Fibroblast of lung (primary cell): ENCODE measurements at regions not wholly inside any gene's neighbourhood (a gene's known extent, or its start where the extent isn't known, plus 50 kb on each side); places are given as distances from the start of the nearest gene placed in this dataset.

Source experiments
- DNase-seq, 2 donors: peaks; one replicate each; pipeline versions ENCODE4 v3.0.0 to v3.0.0-alpha.2; 2010; ENCODE audit warnings: low read depth in 2 of 2
- H2AFZ ChIP-seq: 2 replicates; pipeline ENCODE4 v1.5.1; 2012; ENCODE audit warnings: low read length, control low read depth, inconsistent platforms
- H3K27ac ChIP-seq: 2 replicates; pipeline ENCODE4 v1.5.1; 2011; ENCODE audit warnings: low read length, control low read depth; ENCODE audit not compliant: insufficient read depth
- H3K27me3 ChIP-seq: 2 replicates; pipeline ENCODE4 v1.5.1; 2011; ENCODE audit warnings: mild to moderate bottlenecking, low read length; ENCODE audit not compliant: control insufficient read depth, insufficient read depth
- H3K36me3 ChIP-seq: 2 replicates; pipeline ENCODE4 v1.5.1; 2011; ENCODE audit warnings: low read length; ENCODE audit not compliant: control insufficient read depth, insufficient read depth
- H3K4me1 ChIP-seq: 2 replicates; pipeline ENCODE4 v1.5.1; 2011; ENCODE audit warnings: low read length; ENCODE audit not compliant: control insufficient read depth, insufficient read depth; ENCODE audit errors: extremely low read depth
- H3K4me2 ChIP-seq: 2 replicates; pipeline ENCODE4 v1.5.1; 2011; ENCODE audit warnings: low read length, control low read depth; ENCODE audit not compliant: insufficient read depth; ENCODE audit errors: extremely low read depth
- H3K4me3 ChIP-seq, 4 experiments: fragments of 200-600 bp in 1 of 4; sonication (generic) in 1 of 4; replicated peaks in 1 of 4; 2 replicates each; pipeline ENCODE4 v1.5.1; 2011 to 2016; ENCODE audit warnings: low read length in 4 of 4, low read depth in 3 of 4, mild to moderate bottlenecking in 3 of 4, control low read depth in 2 of 4, inconsistent platforms in 1 of 4, mixed read lengths in 1 of 4; ENCODE audit not compliant: insufficient read depth in 1 of 4; ENCODE audit errors: control extremely low read depth in 1 of 4
- H3K79me2 ChIP-seq: 2 replicates; pipeline ENCODE4 v1.5.1; 2012; ENCODE audit warnings: mild to moderate bottlenecking, low read length, inconsistent platforms; ENCODE audit not compliant: control insufficient read depth, insufficient read depth
- H3K9ac ChIP-seq: 2 replicates; pipeline ENCODE4 v1.5.1; 2011; ENCODE audit warnings: mild to moderate bottlenecking, low read length, control low read depth; ENCODE audit not compliant: insufficient read depth
- H3K9me3 ChIP-seq: 2 replicates; pipeline ENCODE4 v1.5.1; 2012; ENCODE audit warnings: low read depth, low read length; ENCODE audit not compliant: control insufficient read depth, insufficient read depth
- H4K20me1 ChIP-seq: 2 replicates; pipeline ENCODE4 v1.5.1; 2011; ENCODE audit warnings: low read length; ENCODE audit not compliant: control insufficient read depth, insufficient read depth; ENCODE audit errors: extremely low read depth
- EZH2 ChIP-seq: IDR thresholded peaks from 2 replicates; pipeline ENCODE4 v1.5.1; 2012; ENCODE audit warnings: low read length, control low read depth, mild to moderate bottlenecking; ENCODE audit errors: missing control alignments
- TF ChIP-seq, protein P1 (sequence below), 2 donors: IDR thresholded peaks in 1 of 2; conservative IDR thresholded peaks in 1 of 2; 1 replicate in 1 of 2; 2 replicates in 1 of 2; pipeline ENCODE4 v1.5.1; 2011 to 2012; ENCODE audit warnings: low read length in 2 of 2, control low read depth in 1 of 2, inconsistent platforms in 1 of 2, low read depth in 1 of 2, mild to moderate bottlenecking in 1 of 2

DNA sequence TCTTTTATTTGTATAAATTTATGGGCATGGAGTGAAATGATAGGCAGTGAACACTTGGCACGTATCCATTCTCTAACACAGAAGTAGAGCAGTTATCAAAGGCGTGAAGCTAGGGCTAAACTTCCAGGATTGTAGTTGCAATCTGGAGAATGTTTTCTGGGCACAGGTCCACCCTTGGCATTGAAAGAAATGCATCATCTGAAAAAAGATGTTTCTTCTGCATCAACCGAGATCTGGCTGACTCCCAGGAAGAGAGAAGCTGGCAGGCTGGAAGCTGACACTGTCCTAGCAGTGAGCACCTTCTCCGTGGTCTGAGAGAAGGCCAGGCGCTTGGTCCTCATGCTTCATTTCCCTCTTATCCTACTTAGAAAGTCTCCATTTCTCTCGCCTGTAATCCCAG, 600.0 kb downstream of the BRD1 start:
- no peaks in the 10 kb centered on the region for H3K36me3 ChIP-seq
- H3K9ac ChIP-seq, result no peak overlapping the region
- no peaks in the 10 kb centered on the region for H3K79me2 ChIP-seq
- H3K27ac ChIP-seq, result no peak overlapping the region
- H4K20me1 ChIP-seq, result no peaks in the 10 kb centered on the region
- H3K27me3 ChIP-seq, result no peaks in the 10 kb centered on the region
- DNase-seq, result no peak
- no peak overlapping the region for H3K4me3 ChIP-seq
- H2AFZ ChIP-seq, result no peak overlapping the region
- H3K4me1 ChIP-seq, result no peaks in the 10 kb centered on the region
- no peaks in the 10 kb centered on the region for H3K9me3 ChIP-seq
- H3K4me2 ChIP-seq, result no peak overlapping the region
- TF ChIP-seq, protein P1, sequence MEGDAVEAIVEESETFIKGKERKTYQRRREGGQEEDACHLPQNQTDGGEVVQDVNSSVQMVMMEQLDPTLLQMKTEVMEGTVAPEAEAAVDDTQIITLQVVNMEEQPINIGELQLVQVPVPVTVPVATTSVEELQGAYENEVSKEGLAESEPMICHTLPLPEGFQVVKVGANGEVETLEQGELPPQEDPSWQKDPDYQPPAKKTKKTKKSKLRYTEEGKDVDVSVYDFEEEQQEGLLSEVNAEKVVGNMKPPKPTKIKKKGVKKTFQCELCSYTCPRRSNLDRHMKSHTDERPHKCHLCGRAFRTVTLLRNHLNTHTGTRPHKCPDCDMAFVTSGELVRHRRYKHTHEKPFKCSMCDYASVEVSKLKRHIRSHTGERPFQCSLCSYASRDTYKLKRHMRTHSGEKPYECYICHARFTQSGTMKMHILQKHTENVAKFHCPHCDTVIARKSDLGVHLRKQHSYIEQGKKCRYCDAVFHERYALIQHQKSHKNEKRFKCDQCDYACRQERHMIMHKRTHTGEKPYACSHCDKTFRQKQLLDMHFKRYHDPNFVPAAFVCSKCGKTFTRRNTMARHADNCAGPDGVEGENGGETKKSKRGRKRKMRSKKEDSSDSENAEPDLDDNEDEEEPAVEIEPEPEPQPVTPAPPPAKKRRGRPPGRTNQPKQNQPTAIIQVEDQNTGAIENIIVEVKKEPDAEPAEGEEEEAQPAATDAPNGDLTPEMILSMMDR (conservative IDR thresholded peaks at IDR 0.05 in 1 of 2, IDR thresholded peaks at IDR 0.05 in 1 of 2; ENCODE audit: low read depth in 1 of 2, low read length in 2 of 2), result no peak
- no peak for TF ChIP-seq EZH2

DNA sequence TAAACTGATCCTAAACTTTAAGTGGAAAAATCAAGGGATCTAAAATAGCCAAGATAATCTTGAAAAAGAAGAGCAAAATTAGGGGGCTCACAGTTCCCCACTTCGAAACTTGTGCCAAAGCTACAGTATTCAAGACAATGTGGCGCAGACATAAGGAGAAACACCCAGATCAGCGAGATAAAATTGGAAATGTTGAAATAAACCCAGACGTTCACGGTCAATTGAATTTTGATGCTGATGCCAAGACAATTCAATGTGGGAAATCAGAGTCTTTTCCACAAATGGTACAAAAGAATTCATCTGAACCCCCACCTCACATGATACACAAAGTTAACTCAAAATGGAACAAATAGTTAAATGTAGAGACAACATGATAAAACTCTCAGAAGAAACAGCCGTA, 601.6 kb downstream of the BRD1 start:
- H3K27ac ChIP-seq, result no peak overlapping the region
- DNase-seq, result no peak
- no peaks in the 10 kb centered on the region for H3K27me3 ChIP-seq

DNA sequence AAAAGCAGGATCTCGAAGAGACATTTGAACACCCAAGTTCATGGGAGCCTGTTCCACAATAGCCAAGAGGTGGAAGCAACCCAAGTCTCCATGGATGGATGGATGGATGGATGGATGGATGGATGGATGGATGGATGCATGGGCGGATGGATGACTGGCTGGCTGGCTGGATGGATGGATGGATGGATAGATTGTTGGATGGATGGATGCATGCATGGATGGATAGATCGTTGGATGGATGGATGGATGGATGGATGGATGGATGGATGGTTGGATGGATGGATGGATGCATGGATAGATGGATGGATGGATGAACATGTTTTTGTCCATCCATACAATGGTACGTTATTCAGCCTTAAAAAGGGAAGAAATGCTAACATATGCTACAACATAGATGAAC, 603.4 kb downstream of the BRD1 start:
- H3K4me3 ChIP-seq, result no peak overlapping the region
- no peaks in the 10 kb centered on the region for H3K27me3 ChIP-seq
- H3K4me1 ChIP-seq, result no peaks in the 10 kb centered on the region
- H3K9ac ChIP-seq, result no peak overlapping the region
- TF ChIP-seq, protein P1 (conservative IDR thresholded peaks at IDR 0.05 in 1 of 2, IDR thresholded peaks at IDR 0.05 in 1 of 2; ENCODE audit: low read depth in 1 of 2, low read length in 2 of 2), result no peak
- no peak for TF ChIP-seq EZH2
- H2AFZ ChIP-seq, result no peak overlapping the region
- DNase-seq, result no peak
- no peak overlapping the region for H3K4me2 ChIP-seq
- H3K36me3 ChIP-seq, result no peaks in the 10 kb centered on the region
- no peak overlapping the region for H3K27ac ChIP-seq
- no peaks in the 10 kb centered on the region for H3K79me2 ChIP-seq
- H3K9me3 ChIP-seq, result no peaks in the 10 kb centered on the region
- no peaks in the 10 kb centered on the region for H4K20me1 ChIP-seq

More for the DNA sequence above, 601.6 kb downstream of the BRD1 start:
- H4K20me1 ChIP-seq, result no peaks in the 10 kb centered on the region
- no peak overlapping the region for H2AFZ ChIP-seq
- no peaks in the 10 kb centered on the region for H3K36me3 ChIP-seq
- no peak overlapping the region for H3K4me2 ChIP-seq
- H3K4me3 ChIP-seq, result no peak overlapping the region
- TF ChIP-seq, protein P1 (conservative IDR thresholded peaks at IDR 0.05 in 1 of 2, IDR thresholded peaks at IDR 0.05 in 1 of 2; ENCODE audit: low read depth in 1 of 2, low read length in 2 of 2), result no peak
- no peak for TF ChIP-seq EZH2
- no peak overlapping the region for H3K9ac ChIP-seq
- H3K79me2 ChIP-seq, result no peaks in the 10 kb centered on the region
- no peaks in the 10 kb centered on the region for H3K4me1 ChIP-seq
- no peaks in the 10 kb centered on the region for H3K9me3 ChIP-seq
